ENCODE measurements at regions not wholly inside any gene's neighbourhood (a gene's known extent, or its start where the extent isn't known, plus 50 kb on each side); places are given as distances from the start of the nearest gene placed in this dataset.

DNA sequence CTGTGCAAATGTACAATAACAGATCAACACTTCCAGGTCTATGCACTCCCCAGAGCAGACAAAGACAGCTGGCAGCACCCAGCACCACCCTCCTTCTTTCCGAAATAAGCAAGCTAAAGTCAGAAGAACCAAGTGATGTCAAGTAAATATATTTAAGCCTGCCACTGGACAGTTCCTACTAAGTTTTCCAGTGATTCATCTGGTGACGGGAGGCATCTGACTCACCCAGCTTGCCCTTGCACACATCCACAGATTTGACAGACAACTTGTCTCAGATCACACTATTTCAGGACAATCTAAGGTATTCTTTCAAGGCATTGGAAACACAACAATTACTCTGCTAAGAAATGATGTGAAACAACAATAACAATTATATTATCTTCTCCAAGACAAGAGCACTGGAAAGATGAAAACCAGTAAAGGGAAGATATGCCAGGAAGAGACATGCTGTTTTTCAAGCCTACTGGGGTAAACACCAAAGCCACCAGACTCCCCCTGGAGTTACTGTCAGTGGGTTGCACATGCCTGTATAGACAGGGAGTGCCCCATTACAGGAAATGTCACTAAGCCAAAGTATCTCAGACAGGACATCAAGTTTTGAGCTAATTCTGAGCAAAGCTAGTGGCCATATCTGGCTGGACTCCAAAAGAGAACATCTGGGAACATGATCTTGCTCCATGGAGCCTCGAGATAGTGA lies 287.9 kb upstream of the KLHL29 start:
- Histone ChIP-seq H3K36me3 (no peaks in the 10 kb centered on the region), H3K27ac (no peak overlapping the region), H3K27me3 (replicated peaks; ENCODE audit: insufficient read depth) (no peaks in the 10 kb centered on the region), H3K9me3 (no peaks in the 10 kb centered on the region), H3K4me1 (replicated peaks) (no peaks in the 10 kb centered on the region), H3K4me3 (no peak overlapping the region)
- intact Hi-C loops (cut with DNase I) = no loop called here
- TF ChIP-seq, protein P1, sequence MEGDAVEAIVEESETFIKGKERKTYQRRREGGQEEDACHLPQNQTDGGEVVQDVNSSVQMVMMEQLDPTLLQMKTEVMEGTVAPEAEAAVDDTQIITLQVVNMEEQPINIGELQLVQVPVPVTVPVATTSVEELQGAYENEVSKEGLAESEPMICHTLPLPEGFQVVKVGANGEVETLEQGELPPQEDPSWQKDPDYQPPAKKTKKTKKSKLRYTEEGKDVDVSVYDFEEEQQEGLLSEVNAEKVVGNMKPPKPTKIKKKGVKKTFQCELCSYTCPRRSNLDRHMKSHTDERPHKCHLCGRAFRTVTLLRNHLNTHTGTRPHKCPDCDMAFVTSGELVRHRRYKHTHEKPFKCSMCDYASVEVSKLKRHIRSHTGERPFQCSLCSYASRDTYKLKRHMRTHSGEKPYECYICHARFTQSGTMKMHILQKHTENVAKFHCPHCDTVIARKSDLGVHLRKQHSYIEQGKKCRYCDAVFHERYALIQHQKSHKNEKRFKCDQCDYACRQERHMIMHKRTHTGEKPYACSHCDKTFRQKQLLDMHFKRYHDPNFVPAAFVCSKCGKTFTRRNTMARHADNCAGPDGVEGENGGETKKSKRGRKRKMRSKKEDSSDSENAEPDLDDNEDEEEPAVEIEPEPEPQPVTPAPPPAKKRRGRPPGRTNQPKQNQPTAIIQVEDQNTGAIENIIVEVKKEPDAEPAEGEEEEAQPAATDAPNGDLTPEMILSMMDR (IDR thresholded peaks at IDR 0.05) = no peak
- TF ChIP-seq POLR2A (IDR thresholded peaks at IDR 0.05) (no peak), POLR2AphosphoS5 (IDR thresholded peaks at IDR 0.05) (no peak)
- DNase-seq (ENCODE audit: low spot score) = no peak
- 67% methylated on average over 3 of the region's 3 CpGs for WGBS

DNA sequence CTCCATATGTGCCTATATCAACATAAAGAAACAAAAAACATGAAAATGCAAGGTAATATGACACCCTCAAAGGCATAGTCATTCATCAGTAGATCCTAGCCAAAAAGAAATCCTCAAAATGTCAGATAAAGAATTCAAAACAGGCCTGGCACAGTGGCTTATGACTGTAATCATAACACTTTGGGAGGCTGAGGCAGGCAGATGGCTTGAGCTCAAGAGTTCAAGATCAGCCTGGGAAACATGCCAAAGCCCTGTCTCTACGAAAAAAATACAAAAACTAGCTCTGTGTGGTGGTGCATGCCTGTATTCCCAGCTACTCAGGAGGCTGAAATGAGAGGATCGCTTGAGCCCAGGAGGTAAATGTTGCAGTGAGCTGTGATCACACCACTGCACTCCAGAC lies 284.6 kb upstream of the KLHL29 start:
- Histone ChIP-seq H3K4me1 (replicated peaks) (no peaks in the 10 kb centered on the region), H3K9me3 (no peaks in the 10 kb centered on the region), H3K27ac (no peak overlapping the region), H3K4me3 (no peak overlapping the region), H3K36me3 (no peaks in the 10 kb centered on the region), H3K27me3 (replicated peaks; ENCODE audit: insufficient read depth) (no peaks in the 10 kb centered on the region)
- WGBS = 70% methylated on average over 2 of the region's 2 CpGs
- no peak for TF ChIP-seq POLR2A (IDR thresholded peaks at IDR 0.05)
- no peak for DNase-seq (ENCODE audit: low spot score)
- intact Hi-C loops (cut with DNase I) = no loop called here

DNA sequence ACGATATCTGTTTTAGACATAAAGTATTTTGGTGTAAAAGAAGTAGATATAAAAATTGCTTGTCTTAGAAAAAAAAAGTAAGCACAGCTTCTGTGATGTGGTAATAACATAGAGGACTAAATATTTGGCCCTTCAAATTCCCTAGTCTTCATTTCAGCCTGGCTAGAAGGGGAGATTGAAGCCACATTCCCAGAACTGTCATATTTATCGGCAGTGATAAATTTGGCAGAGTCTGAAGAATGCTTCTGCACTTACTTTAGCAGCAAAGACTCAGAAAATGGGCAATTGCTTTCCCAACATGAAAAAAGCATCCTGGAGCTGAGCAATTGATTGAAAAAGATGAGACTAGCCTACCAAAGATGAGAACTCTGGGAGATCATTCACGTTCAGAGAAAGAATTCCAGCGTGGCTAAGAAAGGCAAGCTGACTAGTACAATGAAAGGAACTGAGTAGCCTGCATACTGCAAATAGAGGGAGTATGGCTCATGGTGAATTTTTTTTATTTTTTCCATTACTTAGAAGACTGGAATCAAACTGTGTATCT lies 278.7 kb upstream of the KLHL29 start:
- no peak for TF ChIP-seq POLR2AphosphoS5 (IDR thresholded peaks at IDR 0.05)
- no peak for TF ChIP-seq POLR2A (IDR thresholded peaks at IDR 0.05)
- TF ChIP-seq, protein P1 (IDR thresholded peaks at IDR 0.05) = no peak
- H3K4me3 ChIP-seq = no peak overlapping the region
- intact Hi-C loops (cut with DNase I) = no loop called here
- H3K27ac ChIP-seq = no peak overlapping the region
- H3K36me3 ChIP-seq = no peaks in the 10 kb centered on the region
- DNase-seq (ENCODE audit: low spot score) = no peak
- H3K9me3 ChIP-seq = no peaks in the 10 kb centered on the region
- H3K27me3 ChIP-seq (replicated peaks; ENCODE audit: insufficient read depth) = no peaks in the 10 kb centered on the region
- no peaks in the 10 kb centered on the region for H3K4me1 ChIP-seq (replicated peaks)
- WGBS = 68% methylated on average over 4 of the region's 4 CpGs

DNA sequence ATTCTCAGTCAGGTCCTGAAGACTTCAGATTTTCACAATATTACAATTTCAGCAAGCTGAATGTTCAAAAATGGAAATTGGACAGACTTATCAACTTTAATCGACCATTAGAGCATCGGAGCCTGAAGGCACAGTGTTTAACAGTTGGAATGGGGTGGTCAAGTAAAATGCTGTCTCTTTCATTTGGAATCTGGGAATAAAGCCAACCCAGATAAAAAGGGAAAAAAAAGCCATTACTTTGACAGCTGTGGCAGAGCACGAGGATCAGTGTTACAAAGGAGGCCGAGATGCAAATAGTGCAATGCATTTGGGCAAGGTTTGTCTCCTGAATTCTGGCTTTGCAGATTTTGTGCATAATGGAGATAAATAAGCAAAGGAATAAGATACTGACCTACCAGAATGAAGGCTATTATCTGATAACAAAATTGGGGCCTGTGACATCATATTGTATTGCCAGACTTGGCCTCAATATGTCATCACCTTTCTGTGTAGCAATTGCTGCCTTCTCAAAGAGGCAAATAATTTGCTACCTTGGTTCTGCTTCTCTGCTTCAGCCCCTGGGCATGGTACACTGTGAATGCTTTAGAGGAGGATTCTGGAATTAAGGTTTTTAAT lies 277.5 kb upstream of the KLHL29 start:
- WGBS = 45% methylated on average over 4 of the region's 4 CpGs
- Histone ChIP-seq H3K9me3 (no peaks in the 10 kb centered on the region), H3K4me3 (no peak overlapping the region), H3K4me1 (replicated peaks) (no peaks in the 10 kb centered on the region), H3K27me3 (replicated peaks; ENCODE audit: insufficient read depth) (no peaks in the 10 kb centered on the region), H3K27ac (no peak overlapping the region), H3K36me3 (no peaks in the 10 kb centered on the region)
- no peak for DNase-seq (ENCODE audit: low spot score)
- intact Hi-C loops (cut with DNase I) = no loop called here
- no peak for TF ChIP-seq POLR2AphosphoS5 (IDR thresholded peaks at IDR 0.05)
- TF ChIP-seq, protein P1 (IDR thresholded peaks at IDR 0.05) = no peak
- TF ChIP-seq POLR2A (IDR thresholded peaks at IDR 0.05) = no peak

DNA sequence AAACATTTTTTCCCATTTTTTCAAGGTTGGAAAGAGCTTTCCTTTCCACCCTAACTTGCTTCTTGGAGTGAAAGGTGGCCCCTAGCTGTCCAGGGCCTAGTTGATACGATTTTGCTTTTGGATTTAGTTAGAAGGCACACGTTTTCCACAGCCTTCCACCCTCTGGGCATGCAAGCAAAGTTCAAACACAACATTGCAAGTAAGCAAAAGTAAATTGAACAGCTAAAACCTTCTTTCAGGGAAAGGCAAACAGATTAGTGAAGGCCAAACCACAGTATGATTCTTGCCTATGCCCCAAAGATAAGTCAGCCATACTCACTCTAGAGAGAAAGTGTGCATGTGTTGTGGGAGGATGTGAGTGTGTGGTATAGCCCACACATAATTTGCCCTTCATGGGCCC lies 273.7 kb upstream of the KLHL29 start:
- no peaks in the 10 kb centered on the region for H3K9me3 ChIP-seq
- intact Hi-C loops (cut with DNase I) = no loop called here
- no peak for DNase-seq (ENCODE audit: low spot score)
- H3K27ac ChIP-seq = no peak overlapping the region
- no peak overlapping the region for H3K4me3 ChIP-seq
- no peaks in the 10 kb centered on the region for H3K4me1 ChIP-seq (replicated peaks)
- WGBS = 57% methylated on average over 2 of the region's 2 CpGs
- TF ChIP-seq, protein P1 (IDR thresholded peaks at IDR 0.05) = no peak
- TF ChIP-seq POLR2A (IDR thresholded peaks at IDR 0.05) = no peak
- no peak for TF ChIP-seq POLR2AphosphoS5 (IDR thresholded peaks at IDR 0.05)
- H3K27me3 ChIP-seq (replicated peaks; ENCODE audit: insufficient read depth) = no peaks in the 10 kb centered on the region
- no peaks in the 10 kb centered on the region for H3K36me3 ChIP-seq
